ENCODE measurements at regions not wholly inside any gene's neighbourhood (a gene's known extent, or its start where the extent isn't known, plus 50 kb on each side); places are given as distances from the start of the nearest gene placed in this dataset.
"Not testable (repeated sequence)": the region's sequence is repeated elsewhere in the genome, so short reads cannot be mapped to it uniquely, and the experiment has no call there.

DNA sequence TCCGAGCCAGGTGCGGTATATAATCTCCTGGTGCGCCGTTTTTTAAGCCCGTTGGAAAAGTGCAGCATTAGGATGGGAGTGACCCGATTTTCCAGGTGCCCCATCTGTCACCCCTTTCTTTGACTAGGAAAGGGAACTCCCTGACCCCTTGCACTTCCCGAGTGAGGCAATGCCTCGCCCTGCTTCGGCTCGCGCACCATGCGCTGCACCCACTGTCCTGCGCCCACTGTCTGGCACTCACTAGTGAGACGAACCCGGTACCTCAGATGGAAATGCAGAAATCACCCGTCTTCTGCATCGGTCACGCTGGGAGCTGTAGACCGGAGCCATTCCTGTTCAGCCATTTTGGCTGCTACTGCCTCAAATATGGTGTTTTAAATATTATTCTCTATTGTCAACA is 198.0 kb downstream of the MEIS1 start:
- H3K27ac ChIP-seq = not testable (repeated sequence)

DNA sequence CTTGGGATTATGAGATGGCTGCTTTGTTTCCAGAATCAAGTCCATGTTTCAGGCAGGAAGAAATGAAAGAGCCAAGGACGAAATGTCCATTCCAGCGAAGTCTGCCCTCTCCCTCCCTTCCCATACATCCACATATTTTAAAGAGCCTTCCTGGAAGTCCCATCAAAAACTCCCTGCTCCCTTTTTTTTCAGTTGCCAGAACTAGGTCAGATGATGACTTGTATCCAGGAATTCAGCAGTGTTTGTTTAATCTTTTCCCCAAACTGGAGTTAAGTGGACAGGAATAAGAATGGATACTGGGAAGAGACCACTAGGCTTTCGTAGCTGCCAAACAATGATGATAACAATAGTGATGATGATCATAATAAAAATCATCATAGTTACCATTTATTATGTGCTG is 198.7 kb downstream of the MEIS1 start:
- H3K27ac ChIP-seq = no peak overlapping the region
- TF ChIP-seq, protein P1, sequence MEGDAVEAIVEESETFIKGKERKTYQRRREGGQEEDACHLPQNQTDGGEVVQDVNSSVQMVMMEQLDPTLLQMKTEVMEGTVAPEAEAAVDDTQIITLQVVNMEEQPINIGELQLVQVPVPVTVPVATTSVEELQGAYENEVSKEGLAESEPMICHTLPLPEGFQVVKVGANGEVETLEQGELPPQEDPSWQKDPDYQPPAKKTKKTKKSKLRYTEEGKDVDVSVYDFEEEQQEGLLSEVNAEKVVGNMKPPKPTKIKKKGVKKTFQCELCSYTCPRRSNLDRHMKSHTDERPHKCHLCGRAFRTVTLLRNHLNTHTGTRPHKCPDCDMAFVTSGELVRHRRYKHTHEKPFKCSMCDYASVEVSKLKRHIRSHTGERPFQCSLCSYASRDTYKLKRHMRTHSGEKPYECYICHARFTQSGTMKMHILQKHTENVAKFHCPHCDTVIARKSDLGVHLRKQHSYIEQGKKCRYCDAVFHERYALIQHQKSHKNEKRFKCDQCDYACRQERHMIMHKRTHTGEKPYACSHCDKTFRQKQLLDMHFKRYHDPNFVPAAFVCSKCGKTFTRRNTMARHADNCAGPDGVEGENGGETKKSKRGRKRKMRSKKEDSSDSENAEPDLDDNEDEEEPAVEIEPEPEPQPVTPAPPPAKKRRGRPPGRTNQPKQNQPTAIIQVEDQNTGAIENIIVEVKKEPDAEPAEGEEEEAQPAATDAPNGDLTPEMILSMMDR (conservative IDR thresholded peaks at IDR 0.05) = no peak

DNA sequence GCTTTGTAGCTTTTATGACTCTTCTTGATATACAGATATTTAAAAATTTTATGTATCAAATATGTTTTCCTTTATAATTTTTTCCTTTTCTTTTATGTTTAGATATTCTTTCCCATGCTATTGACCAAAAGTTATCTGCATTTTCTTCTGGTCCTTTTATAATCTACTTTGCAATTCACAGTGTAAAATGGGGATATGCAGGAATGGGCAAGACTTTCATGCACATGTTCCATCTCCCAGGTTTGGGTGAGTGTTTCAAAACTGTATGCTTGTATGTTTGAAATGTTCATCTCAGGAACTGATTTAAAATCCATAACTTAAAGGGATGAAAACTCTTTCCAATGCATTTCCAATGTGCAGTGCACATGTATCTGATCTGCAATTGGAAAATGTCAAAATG is 199.9 kb downstream of the MEIS1 start:
- H3K27ac ChIP-seq = no peak overlapping the region
- TF ChIP-seq, protein P1 (conservative IDR thresholded peaks at IDR 0.05) = no peak

DNA sequence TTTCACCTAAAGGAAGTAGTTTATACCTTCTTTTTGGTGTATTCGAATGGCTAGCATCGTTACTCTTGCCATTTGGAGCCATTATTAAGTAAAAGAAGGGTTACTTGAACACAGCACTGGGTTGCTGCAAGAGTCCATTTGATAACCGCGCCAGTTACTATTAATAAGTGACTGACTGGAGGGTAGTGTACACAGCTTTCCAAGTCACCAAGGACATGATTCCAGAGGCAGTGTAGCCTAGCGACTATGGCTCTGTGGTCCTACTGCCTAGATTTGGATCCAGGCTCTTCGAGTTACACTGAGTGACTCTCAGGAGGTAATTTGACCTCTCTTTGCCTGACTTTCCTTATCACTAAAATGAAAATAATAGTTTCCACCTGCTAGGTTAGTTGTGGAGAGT is 206.8 kb downstream of the MEIS1 start:
- TF ChIP-seq, protein P1 (conservative IDR thresholded peaks at IDR 0.05) = no peak
- no peak overlapping the region for H3K27ac ChIP-seq

DNA sequence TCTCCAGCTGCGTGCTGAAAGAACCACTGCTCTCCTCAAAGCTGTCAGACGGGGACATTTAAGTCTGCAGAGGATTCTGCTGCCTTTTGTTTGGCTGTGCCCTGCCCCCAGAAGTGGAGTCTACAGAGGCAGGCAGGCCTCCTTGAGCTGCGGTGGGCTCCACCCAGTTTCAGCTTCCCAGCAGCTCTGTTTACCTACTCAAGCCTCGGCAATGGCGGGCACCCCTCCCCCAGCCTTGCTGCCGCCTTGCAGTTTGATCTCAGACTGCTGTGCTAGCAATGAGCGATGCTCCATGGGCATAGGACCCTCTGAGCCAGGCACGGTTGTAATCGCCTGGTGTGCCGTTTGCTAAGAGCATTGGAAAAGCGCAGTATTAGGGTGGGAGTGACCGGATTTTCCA is 213.2 kb downstream of the MEIS1 start:
- H3K27ac ChIP-seq = not testable (repeated sequence)

DNA sequence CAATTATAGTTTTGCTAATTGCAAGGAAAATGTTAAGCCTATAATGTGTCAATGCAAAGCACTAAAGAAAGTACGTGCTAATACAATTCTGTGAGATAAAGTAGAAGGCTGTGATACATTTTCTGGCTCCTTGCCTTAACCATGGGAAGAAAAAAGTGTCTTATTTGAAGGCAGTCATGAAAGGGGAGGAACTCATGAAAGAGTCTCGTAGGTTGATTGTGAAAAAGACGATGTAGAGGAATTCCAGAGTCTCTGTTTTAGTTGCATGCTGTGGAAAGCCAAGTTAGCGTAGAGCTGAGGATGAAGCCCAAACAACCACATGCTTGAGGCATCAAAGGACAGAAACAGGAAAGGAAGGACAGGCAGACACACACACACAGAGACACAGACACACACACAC is 214.1 kb downstream of the MEIS1 start:
- TF ChIP-seq, protein P1 (conservative IDR thresholded peaks at IDR 0.05) = no peak
- H3K27ac ChIP-seq = no peak overlapping the region

DNA sequence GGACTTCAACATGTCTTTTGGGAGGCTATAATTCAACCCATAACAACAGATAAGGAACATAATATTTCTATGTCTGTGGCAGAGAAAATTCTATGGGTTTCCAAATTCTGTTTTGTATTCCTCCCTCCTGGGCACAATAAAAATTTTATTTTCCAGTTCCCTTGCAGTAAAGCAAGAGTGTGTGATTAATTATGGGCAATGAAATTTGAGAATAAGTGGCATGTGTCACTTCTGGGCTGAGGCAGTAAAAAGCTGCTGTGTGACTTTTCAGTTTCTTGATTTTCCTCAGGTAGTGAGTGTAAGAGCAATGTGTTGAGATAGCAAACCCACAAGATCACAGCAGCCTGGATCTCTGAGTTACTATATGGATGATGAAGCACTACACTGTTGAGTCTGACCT is 216.4 kb downstream of the MEIS1 start:
- TF ChIP-seq, protein P1 (conservative IDR thresholded peaks at IDR 0.05) = no peak
- H3K27ac ChIP-seq = no peak overlapping the region

DNA sequence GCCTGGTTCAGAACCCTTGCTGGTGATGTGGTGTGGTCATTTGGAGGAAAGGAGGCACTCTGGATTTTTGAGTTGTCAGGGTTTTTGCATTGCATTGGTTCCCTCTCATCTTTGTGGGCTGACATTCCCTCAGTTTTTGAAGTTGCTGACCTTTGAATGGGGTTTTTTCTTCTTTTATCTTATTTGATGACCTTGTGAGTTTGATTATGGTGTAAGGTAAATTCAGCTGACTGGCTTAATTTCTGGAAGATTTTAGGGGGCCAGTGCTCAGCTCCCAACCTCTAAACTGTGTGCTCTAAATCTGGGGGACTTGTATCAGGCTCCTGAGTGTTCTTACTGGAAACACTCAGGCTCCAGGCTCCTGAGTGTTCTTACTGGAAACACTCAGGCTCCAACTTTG is 225.9 kb downstream of the MEIS1 start:
- TF ChIP-seq, protein P1 (conservative IDR thresholded peaks at IDR 0.05) = no peak
- H3K27ac ChIP-seq = no peak overlapping the region

Measured in VCaP (cell line).